ENCODE measurements at regions not wholly inside any gene's neighbourhood (a gene's known extent, or its start where the extent isn't known, plus 50 kb on each side); places are given as distances from the start of the nearest gene placed in this dataset.
A peak's percentile ranks its signal among the peaks of the same experiment; 100 is the strongest.

DNA sequence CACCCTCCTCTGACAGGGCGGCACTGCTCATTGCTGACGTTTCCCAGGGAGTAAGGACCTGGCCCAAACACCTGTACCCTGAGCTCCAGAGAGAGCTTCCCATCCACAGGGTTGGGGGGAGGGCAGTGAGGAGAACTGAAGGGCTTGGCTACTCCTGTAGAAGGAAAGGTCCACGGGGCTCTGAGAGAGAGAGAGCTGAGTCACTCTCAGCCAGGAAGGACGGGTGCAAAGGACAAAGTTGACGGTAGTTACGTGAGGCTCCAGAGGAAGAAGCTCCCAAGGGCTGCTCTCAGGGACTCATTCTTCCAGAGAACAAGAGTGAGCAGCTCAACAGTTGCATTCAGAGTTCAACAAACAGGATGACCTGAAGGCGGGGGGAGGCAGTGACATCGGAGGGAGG is 852.5 kb downstream of the GALR1 start:
- Histone ChIP-seq H3K27ac (ENCODE audit: low read depth in 1 of 2, low read length in 2 of 2) (no peak overlapping the region), H3K79me2 (ENCODE audit: insufficient read depth, low read length) (no peaks in the 10 kb centered on the region), H4K20me1 (ENCODE audit: insufficient read depth, low read length) (no peaks in the 10 kb centered on the region), H3K4me3 (replicated peaks in 1 of 3; ENCODE audit: low read depth in 2 of 3, low read length in 3 of 3) (no peak overlapping the region), H3K9ac (ENCODE audit: insufficient read depth, low read length, poor library complexity, severe bottlenecking) (no peak overlapping the region), H3K4me1 (ENCODE audit: control insufficient read depth in 1 of 2, insufficient read depth in 2 of 2, low read length in 2 of 2) (no peaks in the 10 kb centered on the region), H3K36me3 (replicated peaks in 1 of 2; ENCODE audit: control insufficient read depth in 1 of 2, insufficient read depth in 2 of 2, low read length in 2 of 2) (no peaks in the 10 kb centered on the region), H3K4me2 (replicated peaks; ENCODE audit: extremely low read depth, low read length, poor library complexity, severe bottlenecking) (no peak overlapping the region), H3K27me3 (ENCODE audit: control insufficient read depth in 2 of 2, insufficient read depth in 2 of 2, low read length in 2 of 2) (no peaks in the 10 kb centered on the region), H2AFZ (ENCODE audit: insufficient read depth, low read depth, low read length, poor library complexity, severe bottlenecking) (no peak overlapping the region), H3K9me3 (replicated peaks in 1 of 2; ENCODE audit: control insufficient read depth in 1 of 2, insufficient read depth in 1 of 2, low read length in 2 of 2) (peaks cover 0 to 31% of the 10 kb centered on the region in 2 donors)
- peaks cover 0 to 3% (median 0%) of the 10 kb centered on the region in 3 donors for H3K27me3 Mint-ChIP-seq (ENCODE audit: low read depth in 3 of 3)
- TF ChIP-seq, protein P1, sequence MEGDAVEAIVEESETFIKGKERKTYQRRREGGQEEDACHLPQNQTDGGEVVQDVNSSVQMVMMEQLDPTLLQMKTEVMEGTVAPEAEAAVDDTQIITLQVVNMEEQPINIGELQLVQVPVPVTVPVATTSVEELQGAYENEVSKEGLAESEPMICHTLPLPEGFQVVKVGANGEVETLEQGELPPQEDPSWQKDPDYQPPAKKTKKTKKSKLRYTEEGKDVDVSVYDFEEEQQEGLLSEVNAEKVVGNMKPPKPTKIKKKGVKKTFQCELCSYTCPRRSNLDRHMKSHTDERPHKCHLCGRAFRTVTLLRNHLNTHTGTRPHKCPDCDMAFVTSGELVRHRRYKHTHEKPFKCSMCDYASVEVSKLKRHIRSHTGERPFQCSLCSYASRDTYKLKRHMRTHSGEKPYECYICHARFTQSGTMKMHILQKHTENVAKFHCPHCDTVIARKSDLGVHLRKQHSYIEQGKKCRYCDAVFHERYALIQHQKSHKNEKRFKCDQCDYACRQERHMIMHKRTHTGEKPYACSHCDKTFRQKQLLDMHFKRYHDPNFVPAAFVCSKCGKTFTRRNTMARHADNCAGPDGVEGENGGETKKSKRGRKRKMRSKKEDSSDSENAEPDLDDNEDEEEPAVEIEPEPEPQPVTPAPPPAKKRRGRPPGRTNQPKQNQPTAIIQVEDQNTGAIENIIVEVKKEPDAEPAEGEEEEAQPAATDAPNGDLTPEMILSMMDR (IDR thresholded peaks at IDR 0.05) = no peak
- DNase-seq = no peak
- H3K4me1 Mint-ChIP-seq = no peaks in the 10 kb centered on the region
- no peaks in the 10 kb centered on the region for H3K36me3 Mint-ChIP-seq
- H3K9me3 Mint-ChIP-seq = peaks cover 5 to 23% (median 11%) of the 10 kb centered on the region in 7 donors
- H3K27ac Mint-ChIP-seq = peak overlapping the region in 3 of 7 donors; percentile 50 to 54 (median 53)
- intact Hi-C loops (cut with micrococcal nuclease) = no loop called here
- no peak overlapping the region for H3K4me3 Mint-ChIP-seq
- 79% methylated on average over 6 of the region's 8 CpGs for WGBS (ENCODE audit: insufficient coverage)

DNA sequence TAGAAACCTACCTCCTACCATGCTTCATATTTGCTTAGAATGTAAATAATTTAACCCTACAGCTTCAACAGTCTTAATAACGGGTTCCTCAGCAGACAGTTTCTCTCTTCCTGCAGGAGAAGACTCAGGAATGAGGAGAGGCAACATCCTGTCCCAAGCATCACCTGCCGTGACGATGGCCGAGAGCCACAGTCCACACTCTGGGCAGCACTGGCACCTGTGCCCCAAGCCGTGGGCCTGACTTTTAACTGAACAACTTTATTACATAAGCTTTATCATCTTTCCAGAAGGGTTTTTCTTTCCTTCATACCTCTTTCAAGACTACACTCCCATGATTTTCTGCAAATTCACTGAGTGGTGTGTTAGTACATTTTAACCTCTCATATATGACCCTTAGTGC is 856.0 kb downstream of the GALR1 start:
- intact Hi-C loops (cut with micrococcal nuclease) = no loop called here
- Histone ChIP-seq H3K79me2 (ENCODE audit: insufficient read depth, low read length) (no peaks in the 10 kb centered on the region), H3K9ac (ENCODE audit: insufficient read depth, low read length, poor library complexity, severe bottlenecking) (no peak overlapping the region), H3K27ac (ENCODE audit: low read depth in 1 of 2, low read length in 2 of 2) (no peak overlapping the region), H3K4me1 (ENCODE audit: control insufficient read depth in 1 of 2, insufficient read depth in 2 of 2, low read length in 2 of 2) (no peaks in the 10 kb centered on the region), H3K9me3 (replicated peaks in 1 of 2; ENCODE audit: control insufficient read depth in 1 of 2, insufficient read depth in 1 of 2, low read length in 2 of 2) (peaks cover 0 to 31% of the 10 kb centered on the region in 2 donors), H3K4me3 (replicated peaks in 1 of 3; ENCODE audit: low read depth in 2 of 3, low read length in 3 of 3) (no peak overlapping the region), H3K4me2 (replicated peaks; ENCODE audit: extremely low read depth, low read length, poor library complexity, severe bottlenecking) (no peak overlapping the region), H4K20me1 (ENCODE audit: insufficient read depth, low read length) (no peaks in the 10 kb centered on the region), H3K36me3 (replicated peaks in 1 of 2; ENCODE audit: control insufficient read depth in 1 of 2, insufficient read depth in 2 of 2, low read length in 2 of 2) (no peaks in the 10 kb centered on the region), H3K27me3 (ENCODE audit: control insufficient read depth in 2 of 2, insufficient read depth in 2 of 2, low read length in 2 of 2) (no peaks in the 10 kb centered on the region), H2AFZ (ENCODE audit: insufficient read depth, low read depth, low read length, poor library complexity, severe bottlenecking) (no peak overlapping the region)
- TF ChIP-seq, protein P1 (IDR thresholded peaks at IDR 0.05) = no peak
- 94% methylated on average over 3 of the region's 5 CpGs for WGBS (ENCODE audit: insufficient coverage)
- Mint-ChIP-seq H3K9me3 (peaks cover 4 to 22% (median 13%) of the 10 kb centered on the region in 7 donors), H3K27me3 (ENCODE audit: low read depth in 3 of 3) (peaks cover 0 to 3% (median 1%) of the 10 kb centered on the region in 3 donors), H3K4me3 (no peak overlapping the region), H3K4me1 (no peaks in the 10 kb centered on the region), H3K36me3 (no peaks in the 10 kb centered on the region), H3K27ac (no peak overlapping the region)
- no peak for DNase-seq
